CD14-positive monocyte (primary cell): ENCODE measurements at regions not wholly inside any gene's neighbourhood (a gene's known extent, or its start where the extent isn't known, plus 50 kb on each side); places are given as distances from the start of the nearest gene placed in this dataset.

Source experiments
- DNase-seq, 3 donors: peaks; one replicate each; pipeline ENCODE4 v3.0.0-alpha.2; 2011 to 2022
- H2AFZ ChIP-seq: 2 replicates; pipeline ENCODE4 v1.6.0; 2012; ENCODE audit warnings: mild to moderate bottlenecking, low read depth, low read length, inconsistent platforms; ENCODE audit not compliant: insufficient read depth, poor library complexity, severe bottlenecking
- H3K27ac ChIP-seq, 2 donors: 1 replicate in 1 of 2; 2 replicates in 1 of 2; pipeline ENCODE4 v1.5.1; 2012 to 2013; ENCODE audit warnings: low read length in 2 of 2, control low read depth in 1 of 2, inconsistent platforms in 1 of 2, low read depth in 1 of 2, mild to moderate bottlenecking in 1 of 2
- H3K27me3 ChIP-seq, 2 donors: one replicate each; pipeline versions ENCODE4 v1.6.0 to v1.6.1; 2011 to 2013; ENCODE audit warnings: low read length in 2 of 2; ENCODE audit not compliant: control insufficient read depth in 2 of 2, insufficient read depth in 2 of 2
- H3K36me3 ChIP-seq, 2 donors: replicated peaks in 1 of 2; 1 replicate in 1 of 2; 2 replicates in 1 of 2; pipeline versions ENCODE4 v1.5.1 to v1.6.1; 2012 to 2013; ENCODE audit warnings: low read length in 2 of 2, control low read depth in 1 of 2, inconsistent platforms in 1 of 2, mild to moderate bottlenecking in 1 of 2; ENCODE audit not compliant: insufficient read depth in 2 of 2, control insufficient read depth in 1 of 2
- H3K4me1 ChIP-seq, 2 donors: 1 replicate in 1 of 2; 2 replicates in 1 of 2; pipeline versions ENCODE4 v1.5.1 to v1.6.1; 2012 to 2013; ENCODE audit warnings: low read length in 2 of 2, control low read depth in 1 of 2, inconsistent platforms in 1 of 2, mild to moderate bottlenecking in 1 of 2, moderate library complexity in 1 of 2; ENCODE audit not compliant: insufficient read depth in 2 of 2, control insufficient read depth in 1 of 2
- H3K4me2 ChIP-seq: replicated peaks from 2 replicates; pipeline ENCODE3; 2012; ENCODE audit warnings: low read length, moderate library complexity, mild to moderate bottlenecking; ENCODE audit not compliant: poor library complexity, severe bottlenecking; ENCODE audit errors: extremely low read depth
- H3K4me3 ChIP-seq, 3 experiments: fragments of 200-600 bp in 1 of 3; sonication (generic) in 1 of 3; replicated peaks in 1 of 3; 1 replicate in 2 of 3; 2 replicates in 1 of 3; pipeline ENCODE4 v1.5.1; 2011 to 2013; ENCODE audit warnings: low read length in 3 of 3, mild to moderate bottlenecking in 3 of 3, control low read depth in 2 of 3, low read depth in 2 of 3, inconsistent platforms in 1 of 3, moderate library complexity in 1 of 3
- H3K79me2 ChIP-seq: 2 replicates; pipeline ENCODE4 v1.6.0; 2012; ENCODE audit warnings: mild to moderate bottlenecking, control low read depth, inconsistent platforms, low read length, moderate library complexity; ENCODE audit not compliant: insufficient read depth
- H3K9ac ChIP-seq: 2 replicates; pipeline ENCODE4 v1.6.0; 2017; ENCODE audit warnings: low read length, mild to moderate bottlenecking; ENCODE audit not compliant: insufficient read depth, poor library complexity, severe bottlenecking
- H3K9me3 ChIP-seq, 2 donors: replicated peaks in 1 of 2; 1 replicate in 1 of 2; 2 replicates in 1 of 2; pipeline versions ENCODE4 v1.5.1 to v1.6.1; 2012 to 2013; ENCODE audit warnings: low read length in 2 of 2, control low read depth in 1 of 2; ENCODE audit not compliant: control insufficient read depth in 1 of 2, insufficient read depth in 1 of 2
- H4K20me1 ChIP-seq: 2 replicates; pipeline ENCODE4 v1.6.0; 2012; ENCODE audit warnings: mild to moderate bottlenecking, low read length, control low read depth, moderate library complexity; ENCODE audit not compliant: insufficient read depth
- H3K27ac Mint-ChIP-seq, 7 donors: one replicate each; pipeline ENCODE4 v1.8.0; 2020; ENCODE audit warnings: mild to moderate bottlenecking in 7 of 7, mixed read lengths in 7 of 7, moderate library complexity in 6 of 7, inconsistent platforms in 2 of 7
- H3K27me3 Mint-ChIP-seq, 3 donors: one replicate each; pipeline ENCODE4 v1.8.0; 2021 to 2022; ENCODE audit warnings: low read depth in 3 of 3, mild to moderate bottlenecking in 3 of 3, mixed read lengths in 3 of 3, moderate library complexity in 3 of 3, inconsistent platforms in 1 of 3
- H3K36me3 Mint-ChIP-seq, 2 donors: one replicate each; pipeline ENCODE4 v1.8.0; 2020; ENCODE audit warnings: mixed read lengths in 2 of 2, inconsistent platforms in 1 of 2, mild to moderate bottlenecking in 1 of 2
- H3K4me1 Mint-ChIP-seq: one replicate; pipeline ENCODE4 v1.8.0; 2020; ENCODE audit warnings: mild to moderate bottlenecking, mixed read lengths
- H3K4me3 Mint-ChIP-seq, 2 donors: one replicate each; pipeline ENCODE4 v1.8.0; 2020; ENCODE audit warnings: mild to moderate bottlenecking in 2 of 2, mixed read lengths in 2 of 2, moderate library complexity in 1 of 2
- H3K9me3 Mint-ChIP-seq, 7 donors: one replicate each; pipeline ENCODE4 v1.8.0; 2020 to 2022; ENCODE audit warnings: mixed read lengths in 7 of 7, mild to moderate bottlenecking in 6 of 7, moderate library complexity in 6 of 7, inconsistent platforms in 2 of 7
- WGBS: methylation state at CpG from one replicate; pipeline ENCODE4 v1.1.5; 2013; ENCODE audit warnings: missing lambda C conversion rate; ENCODE audit not compliant: insufficient coverage; 5-methylcytosine and 5-hydroxymethylcytosine counted together
- intact Hi-C, 2 donors: fragments of 100-400 bp; cut with micrococcal nuclease; formaldehyde crosslinking; loops; one replicate each; pipeline versions ENCODE4 v1.15.0 to v1.15.1; 2023
- TF ChIP-seq, protein P1 (sequence below): fragments of 200-600 bp; IDR thresholded peaks from one replicate; pipeline ENCODE4 v1.8.0; 2022; ENCODE audit warnings: antibody characterized with exemption, mild to moderate bottlenecking

DNA sequence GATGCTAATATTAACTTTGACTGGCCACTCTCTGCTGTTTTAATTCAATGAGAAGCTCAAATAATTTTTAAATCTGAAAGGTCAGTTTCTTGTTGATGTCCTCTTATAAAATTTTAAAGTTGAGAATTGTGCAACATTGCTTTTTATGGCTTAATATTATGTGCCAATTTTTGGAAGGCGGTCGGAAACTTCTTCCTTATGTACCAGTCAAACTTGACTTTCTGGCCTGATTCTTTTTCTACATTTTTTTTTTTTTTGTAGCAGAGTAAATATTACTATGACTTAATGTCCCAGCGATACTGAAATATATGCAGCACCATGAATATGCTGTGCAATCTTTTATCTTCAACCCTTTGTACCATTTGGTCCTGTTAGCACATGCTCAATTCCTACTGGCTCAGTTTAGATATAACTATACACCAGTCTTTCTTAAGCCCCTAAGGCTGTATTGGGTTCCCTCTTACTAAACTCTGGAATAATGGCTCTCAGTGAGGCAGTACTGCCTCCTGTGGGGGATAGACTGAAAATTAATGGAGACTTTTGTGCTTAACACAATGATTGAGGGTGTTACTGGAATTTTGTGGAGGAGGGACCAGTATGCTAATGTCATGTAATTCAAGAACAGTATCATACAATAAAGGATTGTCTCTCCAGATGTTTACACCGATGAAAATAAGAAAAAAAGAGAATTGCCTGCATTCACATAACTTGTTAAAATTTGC is 156.4 kb upstream of the SYNCRIP start:
- no peak overlapping the region for H3K4me2 ChIP-seq
- intact Hi-C loops = no loop called here
- no CpG with 5 or more reads among the region's 4 CpGs for WGBS

DNA sequence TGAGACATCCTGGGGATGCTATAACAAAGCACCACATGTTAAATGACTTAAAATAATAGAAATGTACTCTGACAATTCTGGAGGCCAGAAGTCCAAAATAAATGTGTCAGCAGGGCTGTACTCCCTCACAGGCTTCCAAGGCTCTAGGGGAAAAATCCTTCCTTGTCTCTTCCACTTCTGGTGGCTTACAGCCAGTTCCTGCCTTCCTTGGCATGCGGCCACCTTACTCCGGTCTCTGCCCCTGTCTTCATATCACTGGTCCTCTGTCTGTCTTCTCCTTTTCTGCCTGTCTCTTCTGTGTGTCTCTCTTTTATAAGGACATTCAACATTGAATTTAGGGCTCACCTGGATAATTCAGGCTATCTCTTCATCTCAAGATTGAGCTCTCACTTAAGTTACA is 155.3 kb upstream of the SYNCRIP start:
- Histone ChIP-seq H2AFZ (no peak overlapping the region), H3K79me2 (no peaks in the 10 kb centered on the region), H3K4me2 (no peak overlapping the region), H3K36me3 (no peaks in the 10 kb centered on the region), H3K9me3 (no peaks in the 10 kb centered on the region), H3K9ac (no peak overlapping the region), H3K4me1 (no peaks in the 10 kb centered on the region), H4K20me1 (no peaks in the 10 kb centered on the region), H3K27ac (no peak overlapping the region), H3K4me3 (no peak overlapping the region), H3K27me3 (no peaks in the 10 kb centered on the region)
- no peak for DNase-seq
- 90% methylated on average over 2 of the region's 2 CpGs for WGBS
- H3K36me3 Mint-ChIP-seq = no peaks in the 10 kb centered on the region
- H3K27ac Mint-ChIP-seq = no peak overlapping the region
- TF ChIP-seq, protein P1, sequence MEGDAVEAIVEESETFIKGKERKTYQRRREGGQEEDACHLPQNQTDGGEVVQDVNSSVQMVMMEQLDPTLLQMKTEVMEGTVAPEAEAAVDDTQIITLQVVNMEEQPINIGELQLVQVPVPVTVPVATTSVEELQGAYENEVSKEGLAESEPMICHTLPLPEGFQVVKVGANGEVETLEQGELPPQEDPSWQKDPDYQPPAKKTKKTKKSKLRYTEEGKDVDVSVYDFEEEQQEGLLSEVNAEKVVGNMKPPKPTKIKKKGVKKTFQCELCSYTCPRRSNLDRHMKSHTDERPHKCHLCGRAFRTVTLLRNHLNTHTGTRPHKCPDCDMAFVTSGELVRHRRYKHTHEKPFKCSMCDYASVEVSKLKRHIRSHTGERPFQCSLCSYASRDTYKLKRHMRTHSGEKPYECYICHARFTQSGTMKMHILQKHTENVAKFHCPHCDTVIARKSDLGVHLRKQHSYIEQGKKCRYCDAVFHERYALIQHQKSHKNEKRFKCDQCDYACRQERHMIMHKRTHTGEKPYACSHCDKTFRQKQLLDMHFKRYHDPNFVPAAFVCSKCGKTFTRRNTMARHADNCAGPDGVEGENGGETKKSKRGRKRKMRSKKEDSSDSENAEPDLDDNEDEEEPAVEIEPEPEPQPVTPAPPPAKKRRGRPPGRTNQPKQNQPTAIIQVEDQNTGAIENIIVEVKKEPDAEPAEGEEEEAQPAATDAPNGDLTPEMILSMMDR = no peak
- H3K4me1 Mint-ChIP-seq = no peaks in the 10 kb centered on the region
- H3K4me3 Mint-ChIP-seq = no peak overlapping the region
- intact Hi-C loops = no loop called here
- peaks cover 0 to 3% (median 2%) of the 10 kb centered on the region in 3 donors for H3K27me3 Mint-ChIP-seq
- peaks cover 0 to 8% (median 2%) of the 10 kb centered on the region in 7 donors for H3K9me3 Mint-ChIP-seq

More for the DNA sequence above, 156.4 kb upstream of the SYNCRIP start:
- TF ChIP-seq, protein P1 = no peak
- Mint-ChIP-seq H3K9me3 (peaks cover 0 to 6% (median 2%) of the 10 kb centered on the region in 7 donors), H3K27me3 (peaks cover 0 to 3% (median 2%) of the 10 kb centered on the region in 3 donors), H3K27ac (no peak overlapping the region), H3K36me3 (no peaks in the 10 kb centered on the region), H3K4me1 (no peaks in the 10 kb centered on the region), H3K4me3 (no peak overlapping the region)
- Histone ChIP-seq H3K9ac (no peak overlapping the region), H4K20me1 (no peaks in the 10 kb centered on the region), H3K36me3 (no peaks in the 10 kb centered on the region), H3K27ac (no peak overlapping the region), H3K79me2 (no peaks in the 10 kb centered on the region), H3K4me3 (no peak overlapping the region), H3K27me3 (no peaks in the 10 kb centered on the region), H3K9me3 (no peaks in the 10 kb centered on the region), H3K4me1 (no peaks in the 10 kb centered on the region), H2AFZ (no peak overlapping the region)
- no peak for DNase-seq
